A172 (cell line): ENCODE measurements at regions not wholly inside any gene's neighbourhood (a gene's known extent, or its start where the extent isn't known, plus 50 kb on each side); places are given as distances from the start of the nearest gene placed in this dataset.
A peak's percentile ranks its signal among the peaks of the same experiment; 100 is the strongest.

ENCODE experiments used
- DNase-seq: peaks from one replicate; pipeline ENCODE4 v3.0.0-alpha.2; 2015; ENCODE audit warnings: low spot score

DNA sequence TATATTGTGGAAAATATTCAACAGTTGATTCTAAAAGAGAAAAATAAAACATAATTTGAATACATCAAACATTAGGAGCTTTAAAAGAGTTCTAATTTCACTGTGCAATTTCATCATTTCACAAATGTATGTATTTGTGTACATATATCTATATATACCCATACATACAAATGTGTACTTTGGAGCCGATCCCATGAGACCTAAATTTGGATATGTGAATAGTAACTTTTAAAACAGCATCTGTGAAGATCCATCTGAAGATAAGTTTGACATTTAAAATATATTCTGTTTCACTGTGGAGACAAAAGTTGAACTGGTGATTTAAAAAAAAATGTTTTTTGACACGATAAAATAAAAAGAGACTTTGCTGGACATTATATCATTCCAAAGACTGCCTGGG lies 374.0 kb downstream of the TMA16 start:
- DNase-seq, result no peak

DNA sequence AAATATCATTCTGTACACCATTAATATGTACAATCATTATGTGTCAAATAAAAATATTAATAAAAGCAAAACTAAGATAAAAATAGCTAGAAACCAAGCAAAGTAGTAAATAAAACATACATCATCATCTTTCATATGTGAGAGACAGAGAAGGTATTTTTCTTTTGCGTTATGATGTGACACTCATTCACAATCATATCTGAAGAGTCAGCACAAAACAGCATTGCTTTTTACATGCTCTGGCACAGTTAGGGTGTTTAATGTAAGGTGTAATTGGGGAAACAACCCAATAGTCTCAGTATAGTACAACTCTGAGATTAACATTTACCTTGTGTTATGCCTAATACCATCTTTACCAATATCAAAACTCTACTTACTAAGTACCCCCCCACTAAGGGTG lies 376.6 kb downstream of the TMA16 start:
- no peak for DNase-seq

DNA sequence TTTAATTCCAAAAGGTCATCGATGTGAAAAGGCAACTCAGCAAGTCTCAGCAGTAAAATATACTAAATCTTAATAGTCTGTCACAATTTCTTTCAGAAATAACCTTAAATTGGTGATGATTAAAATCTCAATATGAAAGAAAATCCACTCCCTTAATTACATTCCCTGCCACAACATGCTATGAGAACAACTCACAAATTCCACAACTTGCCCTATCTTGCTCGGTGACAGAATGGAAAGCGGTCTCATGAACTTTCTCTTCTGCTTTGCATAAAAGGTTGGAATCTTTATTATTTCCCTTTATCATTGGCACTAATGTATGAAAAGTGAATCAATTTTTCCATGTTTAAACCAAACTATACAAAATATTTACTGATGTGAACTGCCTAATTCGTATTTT lies 380.8 kb downstream of the TMA16 start:
- DNase-seq, result no peak

DNA sequence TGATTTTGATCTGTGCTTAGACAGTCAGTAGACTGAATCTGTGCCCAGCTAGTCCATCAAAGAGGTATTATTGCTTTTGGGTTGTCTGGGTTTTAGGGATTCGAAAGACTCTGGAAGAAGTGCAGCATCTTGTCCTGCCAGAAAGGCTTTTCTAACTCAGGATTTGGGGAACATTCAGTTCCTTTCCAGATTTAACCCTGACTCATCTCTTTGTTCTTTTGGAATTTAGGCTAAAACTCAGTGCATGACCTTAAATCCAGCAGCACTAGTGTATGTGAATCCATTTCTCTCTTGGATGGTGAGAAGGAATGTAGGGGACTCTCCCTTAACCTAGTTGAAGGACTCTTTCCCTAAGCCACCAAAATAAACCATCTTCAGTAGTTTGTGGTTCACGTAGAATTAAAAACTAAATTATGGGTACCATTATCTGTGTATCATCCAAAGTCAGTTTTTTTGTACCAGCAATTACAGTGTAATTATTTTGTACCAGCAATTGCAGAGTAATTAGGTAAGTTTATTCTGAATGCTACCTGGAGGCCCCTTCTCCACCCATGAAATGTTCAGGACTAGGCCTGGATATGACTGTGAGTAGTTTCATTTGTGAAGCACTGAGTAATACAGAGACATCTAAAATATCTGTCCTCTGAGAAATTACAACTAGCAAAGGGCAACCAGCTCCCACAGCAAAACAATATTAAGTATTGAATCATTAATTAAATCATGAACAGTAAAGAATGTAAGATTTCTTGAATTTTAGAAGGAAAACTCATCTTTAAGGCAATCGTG lies 384.0 kb downstream of the TMA16 start:
- no peak for DNase-seq

DNA sequence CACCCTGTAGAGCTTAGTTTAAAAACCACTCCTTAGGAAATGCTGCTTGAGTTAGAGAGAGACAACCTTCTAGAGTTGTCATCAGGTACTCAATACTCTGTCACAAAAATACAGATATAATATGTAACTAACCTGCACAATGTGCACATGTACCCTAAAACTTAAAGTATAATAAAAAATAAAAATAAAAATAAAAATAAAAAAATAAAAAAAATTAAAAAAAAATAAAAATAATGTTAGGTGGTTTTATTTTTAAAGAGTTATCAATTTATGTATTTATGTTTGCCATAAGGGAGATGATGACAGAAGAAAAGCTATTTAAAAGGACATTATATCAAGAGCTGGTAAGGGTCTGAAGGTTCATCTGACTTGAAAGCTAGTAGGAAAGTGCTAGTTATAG lies 397.9 kb downstream of the TMA16 start:
- DNase-seq, result no peak

DNA sequence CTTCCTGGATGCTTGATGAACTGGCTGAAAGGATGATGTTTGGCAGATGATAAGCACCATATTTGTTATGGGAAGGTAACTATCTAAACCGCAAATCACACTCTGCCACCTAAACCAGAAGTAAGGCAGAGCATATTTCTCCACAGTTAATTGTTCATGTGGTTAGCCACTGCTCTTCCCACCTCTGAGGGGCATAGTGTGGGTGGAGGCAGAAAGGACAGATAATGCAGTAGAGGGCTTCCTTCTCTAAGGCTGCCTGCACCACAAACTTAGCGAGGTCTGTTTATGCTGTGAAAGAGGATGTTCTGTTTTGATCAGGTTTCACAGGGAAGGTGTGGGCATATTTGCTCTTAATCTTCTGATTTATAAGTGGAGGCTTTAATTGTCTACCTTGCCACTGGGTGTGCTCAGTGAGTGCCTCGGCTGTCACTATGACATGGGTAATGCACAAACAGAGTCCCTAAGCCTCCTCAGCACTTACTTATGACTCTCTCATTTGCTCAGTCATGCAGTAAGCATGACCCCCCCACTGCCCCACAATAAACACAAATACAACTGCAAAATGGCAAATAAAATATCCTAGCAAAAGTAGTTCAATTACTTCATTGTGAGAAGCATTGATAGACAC lies 401.0 kb downstream of the TMA16 start:
- peak; percentile 1 for DNase-seq

DNA sequence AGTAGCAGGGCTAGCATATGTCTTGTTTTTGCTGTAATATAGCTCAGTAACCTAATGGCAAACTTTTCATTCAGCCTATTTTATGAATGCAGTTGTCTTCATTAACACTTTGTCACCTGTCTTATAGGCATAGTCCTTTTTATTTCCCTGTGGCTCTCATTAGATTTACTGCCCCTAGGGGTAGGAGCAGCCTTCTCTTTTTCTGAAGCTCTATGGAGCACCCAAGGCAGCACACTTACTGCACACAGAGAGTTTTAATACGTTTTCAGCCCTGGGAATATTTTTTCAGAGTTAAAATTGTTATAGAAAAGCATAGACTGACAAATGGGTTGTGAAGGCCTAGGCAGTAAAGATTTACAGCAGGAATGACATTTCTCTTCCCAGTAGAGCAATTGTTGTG lies 406.8 kb downstream of the TMA16 start:
- DNase-seq, result no peak

DNA sequence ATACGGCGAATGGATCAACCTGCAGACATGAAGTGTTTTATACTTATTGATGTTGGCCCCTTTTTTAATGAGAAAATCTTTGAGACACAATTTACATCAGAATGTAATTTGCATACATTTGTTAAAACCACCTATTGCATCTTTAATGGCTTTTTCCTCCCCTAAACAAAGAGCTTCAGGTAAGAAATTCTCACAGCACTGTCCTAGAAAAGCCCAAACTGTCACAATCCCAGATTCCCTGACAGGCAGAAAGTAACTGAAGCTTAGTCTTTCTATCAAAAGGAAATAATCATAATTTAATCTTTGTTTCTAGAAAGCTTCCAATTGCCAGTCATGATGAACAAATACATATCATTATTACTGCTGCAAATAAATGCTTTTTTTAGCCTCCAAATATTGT lies 407.9 kb downstream of the TMA16 start:
- DNase-seq, result no peak

DNA sequence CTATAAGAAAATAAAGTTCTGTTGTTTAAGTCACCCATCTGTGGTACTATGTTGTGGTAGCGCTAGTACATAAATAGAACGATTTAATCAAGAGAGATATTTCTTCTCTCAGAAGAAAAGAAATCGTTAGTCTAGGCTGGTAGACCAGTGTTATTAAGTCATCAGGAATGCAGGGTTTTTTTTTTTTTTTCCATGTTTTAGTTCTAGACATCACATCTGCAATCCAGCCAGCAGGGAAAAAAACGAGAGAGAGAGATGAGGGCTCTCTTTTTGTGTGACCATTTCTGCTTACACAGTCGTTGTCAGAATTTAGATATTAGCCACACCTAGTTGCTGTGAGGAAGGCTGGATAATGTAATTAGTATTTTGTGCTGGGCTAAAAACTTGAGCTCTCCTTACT lies 417.4 kb downstream of the TMA16 start:
- DNase-seq, result peak; percentile 16

DNA sequence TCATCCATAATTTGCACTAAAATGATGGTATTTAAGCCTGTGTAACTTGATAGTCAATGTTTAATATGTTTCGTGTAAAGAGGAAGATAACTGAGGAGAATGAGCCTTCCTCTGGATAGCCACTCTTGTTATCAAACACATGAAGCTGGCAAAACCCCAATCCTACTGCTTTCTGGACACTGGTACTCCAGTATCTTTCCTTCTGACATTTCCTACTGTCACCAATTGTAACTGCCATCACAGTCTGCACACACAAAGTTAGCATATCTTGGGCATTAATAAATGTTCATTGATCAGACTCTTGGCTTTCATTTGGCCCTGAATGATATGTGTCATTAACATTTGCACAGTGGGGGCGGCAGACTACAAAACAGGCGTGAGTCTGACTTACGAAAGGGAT lies 419.1 kb downstream of the TMA16 start:
- DNase-seq, result no peak

DNA sequence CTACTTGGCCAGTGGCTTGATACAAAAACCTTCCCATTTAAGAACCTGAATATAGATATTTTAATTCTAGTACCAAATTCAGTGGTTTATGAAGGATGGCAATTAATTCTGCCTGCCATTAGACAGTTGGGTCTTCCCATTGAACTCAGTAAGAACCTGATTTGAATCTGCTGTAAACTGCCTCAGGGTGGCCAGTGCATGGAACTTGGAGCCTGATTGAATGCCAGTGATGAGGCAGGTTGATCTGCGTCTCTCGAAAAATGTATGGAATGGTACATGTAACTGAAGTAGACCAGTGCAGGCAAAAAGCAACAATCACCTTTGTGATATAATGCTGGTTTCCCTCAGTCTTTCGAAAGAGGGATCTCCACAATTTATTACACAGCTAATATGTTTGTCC lies 421.4 kb downstream of the TMA16 start:
- no peak for DNase-seq

DNA sequence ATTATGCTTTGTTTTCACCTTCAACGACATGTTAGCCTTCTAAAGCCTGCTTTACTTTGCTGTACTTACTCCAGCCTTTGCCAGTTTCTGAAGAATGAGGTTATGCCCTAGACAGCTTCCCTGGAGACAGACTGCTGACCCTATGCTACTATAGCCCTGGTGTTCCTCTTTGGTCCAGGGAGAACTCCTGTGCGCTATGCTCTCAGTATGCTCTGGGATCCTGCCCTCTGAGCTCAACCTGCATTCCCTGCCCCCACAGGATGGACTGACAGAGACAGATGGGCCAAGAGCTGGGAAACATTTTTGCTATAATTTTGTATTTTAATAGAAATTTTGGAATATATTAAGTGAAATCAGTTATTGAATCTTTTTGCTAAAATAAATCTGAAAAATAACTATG lies 425.9 kb downstream of the TMA16 start:
- no peak for DNase-seq

DNA sequence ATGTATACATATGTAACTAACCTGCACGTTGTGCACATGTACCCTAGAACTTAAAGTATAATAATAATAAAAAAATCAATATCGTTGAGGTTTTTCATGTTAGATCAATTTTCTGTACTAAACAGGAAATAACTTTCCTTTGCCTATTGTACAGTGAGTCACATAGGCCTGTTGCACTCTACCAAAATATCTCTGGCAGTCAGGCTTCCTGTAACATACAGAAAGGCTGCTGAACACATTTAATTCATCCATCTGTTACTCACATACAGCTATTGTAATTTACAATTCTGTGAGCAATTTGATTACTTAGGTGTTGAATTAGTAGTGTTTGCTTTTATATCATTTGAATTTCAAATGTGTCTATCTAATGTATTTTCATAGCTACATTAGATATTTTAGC lies 427.8 kb downstream of the TMA16 start:
- no peak for DNase-seq

DNA sequence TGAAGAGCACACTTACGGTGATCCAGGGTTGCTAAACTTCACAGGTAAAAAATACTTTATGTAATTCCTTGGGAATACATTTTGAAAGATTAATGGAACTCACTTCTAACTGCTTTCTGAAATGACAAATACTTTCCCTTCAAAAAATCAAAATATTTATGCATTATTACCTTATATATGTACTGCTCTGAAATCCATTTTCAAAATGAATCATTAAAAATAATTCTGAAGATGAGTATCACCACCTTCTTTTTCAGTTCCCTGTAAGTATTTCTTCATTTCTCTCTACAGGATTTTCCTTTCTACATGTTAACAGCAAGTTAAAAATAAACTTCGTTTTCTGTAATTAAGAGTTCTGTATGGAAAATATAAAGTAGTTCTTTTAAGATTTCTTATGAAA lies 428.6 kb downstream of the TMA16 start:
- no peak for DNase-seq

DNA sequence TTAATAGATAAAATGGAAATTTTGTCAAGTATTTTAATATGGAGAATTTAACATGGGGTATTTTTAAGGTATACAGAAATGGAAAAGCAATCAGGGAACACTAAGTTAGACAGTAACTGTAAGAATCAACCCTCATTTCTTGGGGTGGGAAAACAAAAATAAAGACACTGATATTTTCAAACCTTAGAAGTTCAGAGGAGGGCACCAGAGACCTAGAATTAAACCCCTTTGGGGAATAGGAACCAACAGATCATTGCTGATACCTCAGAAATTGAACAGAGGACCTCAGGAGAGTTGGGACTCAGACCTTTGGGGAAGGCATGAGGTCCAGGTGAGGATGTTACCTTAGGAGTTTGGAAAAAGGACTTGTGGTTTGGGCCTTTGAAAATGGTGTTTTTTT lies 435.6 kb downstream of the TMA16 start:
- no peak for DNase-seq

DNA sequence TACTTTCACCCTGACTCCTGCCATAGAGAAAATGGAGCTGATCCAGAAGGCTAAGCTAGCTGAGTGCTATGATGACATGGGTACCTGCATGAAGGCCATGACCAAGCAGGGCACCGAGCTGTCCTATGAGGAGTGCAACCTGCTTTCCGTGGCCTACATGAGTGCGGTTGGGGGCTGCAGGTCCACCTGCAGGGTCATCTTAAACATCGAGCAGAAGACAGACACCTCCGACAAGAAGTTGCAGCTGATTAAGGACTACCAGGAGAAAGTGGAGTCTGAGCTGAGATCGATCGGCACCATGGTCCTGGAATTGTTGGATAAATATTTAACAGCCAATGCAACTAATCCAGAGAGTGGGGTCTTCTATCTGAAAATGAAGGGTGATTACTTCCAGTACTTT lies 438.0 kb downstream of the TMA16 start:
- DNase-seq, result no peak

DNA sequence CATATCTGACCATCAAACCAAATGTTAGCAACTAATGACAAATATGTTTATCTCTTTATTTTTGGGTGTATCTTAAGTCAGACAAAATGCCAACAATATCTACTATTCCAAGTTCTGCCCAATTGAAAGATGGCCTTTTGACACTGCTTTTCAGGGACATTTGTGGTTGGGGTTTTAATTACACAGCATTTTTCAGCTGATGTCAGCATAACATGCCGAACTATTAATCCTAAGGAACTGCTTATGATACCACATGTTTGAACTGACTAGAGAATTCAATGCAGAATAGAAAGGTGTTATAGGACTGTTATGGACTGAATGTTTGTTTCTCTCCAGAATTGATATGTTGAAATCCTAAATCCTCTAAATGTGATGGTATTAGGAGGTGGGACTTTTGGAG lies 445.1 kb downstream of the TMA16 start:
- no peak for DNase-seq

DNA sequence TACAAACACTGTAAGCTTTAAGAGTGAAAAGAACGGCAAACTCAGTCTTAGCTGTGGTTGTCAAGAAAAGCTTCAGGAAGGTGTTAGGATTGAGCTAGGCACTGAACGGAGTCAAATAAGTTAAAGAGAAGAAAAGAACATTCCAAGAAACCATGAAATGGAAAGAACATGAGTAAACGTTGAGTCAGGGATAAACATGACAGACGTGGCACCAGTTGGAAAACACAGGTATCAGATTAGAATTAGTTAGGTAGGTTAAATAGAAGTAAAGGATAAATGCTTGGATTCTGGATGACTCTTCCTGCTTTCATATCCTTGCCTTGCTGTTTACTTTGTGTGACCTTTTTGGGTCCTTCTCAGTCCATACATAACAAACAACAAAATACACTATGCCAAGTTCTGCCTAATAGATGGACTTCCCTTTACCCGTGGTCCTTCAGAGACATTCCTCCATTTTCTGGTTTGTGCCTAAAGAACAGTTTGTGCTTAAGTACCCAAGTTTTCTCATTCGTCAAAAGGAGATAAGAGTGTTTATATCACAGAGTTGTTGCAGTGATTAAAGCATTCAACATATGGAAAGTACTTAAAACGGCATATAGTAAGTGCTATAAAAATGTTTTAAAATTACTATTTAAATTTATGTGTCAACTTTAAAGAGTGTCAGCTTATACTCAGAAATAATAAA lies 446.9 kb downstream of the TMA16 start:
- no peak for DNase-seq

DNA sequence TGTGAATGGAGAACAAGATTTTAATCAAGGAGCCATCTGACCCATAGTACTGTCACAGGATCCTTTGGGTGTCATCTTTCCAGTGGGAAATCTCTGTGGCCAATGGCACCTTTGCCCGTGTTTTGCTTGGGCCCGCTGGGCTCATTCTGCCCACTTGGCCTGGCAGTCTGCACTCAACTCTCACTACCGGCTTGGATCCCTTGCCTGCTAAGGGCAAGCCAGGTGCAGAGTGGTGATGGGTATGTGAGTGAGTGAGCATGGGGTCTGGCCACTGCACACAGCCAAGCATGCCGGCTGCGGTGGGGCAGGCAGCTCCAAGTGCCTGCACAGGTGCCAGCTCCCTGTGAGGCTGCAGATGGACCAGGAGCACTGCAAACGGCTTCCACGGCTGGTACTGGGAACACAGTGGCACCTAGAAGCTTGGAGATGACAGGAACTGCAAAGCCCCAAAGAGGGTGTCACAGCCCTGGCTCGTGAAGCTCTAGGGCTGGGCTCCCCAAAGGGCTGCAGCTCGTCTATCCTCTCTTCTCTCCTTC lies 454.5 kb downstream of the TMA16 start:
- DNase-seq, result no peak

DNA sequence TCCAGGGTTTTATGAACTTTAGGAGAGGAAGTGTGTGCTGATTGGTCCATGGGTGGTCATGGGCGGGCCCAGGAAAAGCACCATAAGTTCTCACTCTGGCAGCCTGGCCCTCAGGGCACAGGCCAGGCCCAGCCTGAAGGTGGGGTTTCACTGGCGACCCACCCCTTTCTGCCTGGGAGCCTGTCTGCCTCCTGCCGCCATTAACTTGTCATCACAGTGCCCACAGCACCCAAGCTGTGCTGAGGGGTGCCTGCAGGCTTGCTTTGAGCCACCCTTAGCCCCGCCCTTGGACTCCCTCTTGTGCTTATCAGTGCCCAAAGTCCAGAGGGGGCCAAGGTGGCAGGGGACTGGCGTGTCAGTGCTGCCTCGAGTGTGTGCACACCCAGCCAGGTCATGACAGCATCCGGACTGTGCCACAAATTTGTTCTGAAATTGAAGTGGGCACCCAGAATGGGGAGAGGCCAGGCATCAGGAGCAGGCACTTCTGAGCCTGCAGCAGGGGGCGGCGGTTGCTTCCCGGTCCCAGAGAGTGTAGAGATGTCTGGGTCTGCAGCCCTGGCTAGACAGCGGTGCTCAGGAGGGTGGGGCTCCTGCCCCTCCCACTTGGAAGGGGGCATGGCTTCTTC lies 455.6 kb downstream of the TMA16 start:
- DNase-seq, result no peak

DNA sequence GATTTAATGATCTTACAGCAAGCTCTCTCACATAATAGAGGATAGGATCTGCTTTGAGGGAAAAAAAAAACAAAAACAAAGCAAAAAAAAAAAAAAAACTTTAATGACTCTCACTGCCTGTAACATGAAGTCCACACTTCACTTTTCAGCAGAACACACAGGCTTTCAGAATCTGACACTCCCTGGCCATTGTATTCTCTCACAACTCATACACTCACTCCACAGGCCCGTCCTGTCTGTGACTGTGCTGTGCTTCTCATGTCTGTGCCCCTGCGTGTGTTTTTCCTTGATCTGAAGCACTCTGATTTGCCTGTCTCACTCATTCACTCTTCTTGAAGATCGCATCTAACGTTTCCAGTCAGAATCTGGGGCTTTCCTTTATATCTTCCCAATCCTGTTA lies 460.8 kb downstream of the TMA16 start:
- no peak for DNase-seq

DNA sequence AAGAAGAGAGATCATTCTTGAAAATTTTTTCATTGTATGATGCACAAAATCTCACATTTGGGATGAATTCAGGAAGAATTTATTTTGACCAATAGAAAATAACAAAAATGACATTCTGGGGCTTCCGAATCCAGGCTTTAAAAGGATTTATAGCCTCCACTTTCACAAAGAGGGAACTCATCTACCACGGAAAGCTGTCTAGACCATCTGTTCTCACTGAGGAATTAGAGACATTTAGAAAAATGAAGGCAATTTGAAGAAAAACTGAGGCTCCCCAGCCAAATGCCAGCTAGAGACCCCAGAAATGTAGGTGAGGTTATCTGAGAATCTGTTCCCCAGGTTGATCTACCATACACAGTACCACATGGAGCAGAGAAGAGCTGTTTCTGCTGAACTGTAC lies 464.3 kb downstream of the TMA16 start:
- DNase-seq, result no peak

DNA sequence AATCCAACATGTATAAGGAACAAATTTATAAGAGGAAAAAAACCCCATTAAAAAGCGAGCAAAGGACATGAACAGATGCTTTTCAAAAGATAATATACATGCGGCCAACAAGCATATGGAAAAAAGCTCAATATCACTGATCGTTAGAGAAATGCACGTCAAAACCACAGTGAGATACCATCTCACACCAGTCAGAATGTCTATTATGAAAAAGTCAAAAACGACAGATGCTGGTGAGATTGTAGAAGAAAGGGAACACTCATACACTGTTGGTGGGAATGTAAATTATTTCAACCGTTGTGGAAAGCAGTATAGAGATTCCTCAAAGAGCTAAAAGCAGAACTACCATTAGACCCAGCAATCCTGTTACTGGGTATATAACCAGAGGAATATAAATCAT lies 465.4 kb downstream of the TMA16 start:
- DNase-seq, result no peak
